ENCODE measurements at regions not wholly inside any gene's neighbourhood (a gene's known extent, or its start where the extent isn't known, plus 50 kb on each side); places are given as distances from the start of the nearest gene placed in this dataset.

- TF ChIP-seq GATA2 (IDR thresholded peaks at IDR 0.05; ENCODE audit: low read depth, low read length) (no peak), GATA3 (IDR thresholded peaks at IDR 0.05; ENCODE audit: low read depth, low read length) (no peak)
Observed at GRCh38 chr14:22391908-22392565, 197.0 kb downstream of the DAD1 start.

DNA sequence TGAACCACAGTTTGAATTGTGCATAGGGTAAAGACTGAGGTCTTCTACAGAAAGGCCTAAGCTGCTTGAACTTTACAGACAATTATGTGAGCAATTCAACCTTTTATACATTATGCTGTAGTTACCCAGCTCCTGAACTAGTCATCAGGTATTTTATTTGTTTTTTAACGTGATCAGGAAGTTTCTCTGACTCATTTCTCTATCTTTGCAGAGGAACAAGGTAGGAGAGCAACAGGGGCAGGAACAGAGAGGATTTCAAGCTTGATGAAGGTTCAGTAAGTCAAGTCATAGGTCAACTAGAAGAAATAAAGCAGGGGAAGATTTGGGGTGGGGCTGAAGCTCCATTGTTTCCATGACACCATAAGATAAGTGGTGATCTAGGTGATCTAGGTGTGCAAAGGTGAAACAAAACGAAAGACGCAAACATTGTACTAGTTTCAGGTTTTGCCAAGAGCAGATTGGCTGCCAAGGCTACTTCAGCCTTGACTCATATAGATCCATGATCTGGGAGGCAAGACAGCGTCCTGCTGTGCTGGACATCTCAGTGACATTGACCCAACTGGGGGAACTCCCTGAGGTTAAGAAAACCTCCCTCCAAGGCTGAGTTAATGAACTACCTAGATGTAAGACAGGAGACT is 198.1 kb downstream of the DAD1 start:
- TF ChIP-seq GATA2 (IDR thresholded peaks at IDR 0.05; ENCODE audit: low read depth, low read length) (no peak), GATA3 (IDR thresholded peaks at IDR 0.05; ENCODE audit: low read depth, low read length) (no peak)

- no peak for TF ChIP-seq GATA2 (IDR thresholded peaks at IDR 0.05; ENCODE audit: low read depth, low read length)
- no peak for TF ChIP-seq GATA3 (IDR thresholded peaks at IDR 0.05; ENCODE audit: low read depth, low read length)
Observed at GRCh38 chr14:22390195-22390594, 198.8 kb downstream of the DAD1 start.

DNA sequence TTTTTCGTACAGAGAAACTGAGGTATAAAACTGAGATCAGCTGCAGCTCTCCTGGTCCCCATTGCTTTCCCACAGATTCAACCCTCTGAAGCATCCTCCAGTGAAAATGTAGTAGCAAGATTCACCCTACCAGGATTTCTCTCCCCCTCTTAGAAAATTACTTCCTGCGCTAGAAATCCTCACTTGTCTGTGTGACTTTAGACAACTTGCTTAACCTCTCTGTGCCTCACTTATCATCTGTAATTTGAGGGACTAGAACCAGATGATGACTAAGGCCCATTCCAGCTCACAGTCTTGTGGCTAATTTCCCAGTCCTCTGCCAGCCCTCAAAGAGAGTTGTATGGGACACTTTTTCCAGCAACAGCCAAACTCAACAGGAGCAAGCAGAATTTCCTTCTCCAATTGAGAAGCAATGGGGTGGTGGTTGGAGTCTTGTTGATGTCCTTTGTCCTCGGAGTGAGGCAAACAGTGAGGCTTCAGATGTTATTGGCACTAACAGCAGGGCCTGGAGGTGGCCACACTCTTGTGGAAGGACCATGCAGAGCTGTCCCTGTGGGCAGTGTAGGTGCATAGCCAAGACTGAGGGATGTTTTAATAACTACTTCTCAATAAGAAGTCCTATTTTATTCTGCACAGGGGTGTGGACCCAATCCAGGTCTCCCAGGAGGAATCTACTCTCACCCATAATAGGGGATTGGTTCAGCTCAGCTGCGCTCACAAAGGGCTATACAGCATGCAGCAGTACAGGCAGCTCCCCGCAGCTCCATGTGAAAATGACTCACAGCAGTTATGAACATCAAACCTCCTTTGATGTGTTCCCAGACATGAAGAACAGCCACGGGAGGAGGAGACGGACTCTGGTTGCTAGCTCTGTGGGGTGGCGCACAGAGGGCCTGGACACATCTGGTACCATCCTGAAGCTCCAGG is 200.1 kb downstream of the DAD1 start:
- TF ChIP-seq GATA2 (IDR thresholded peaks at IDR 0.05; ENCODE audit: low read depth, low read length): no peak
- TF ChIP-seq GATA3 (IDR thresholded peaks at IDR 0.05; ENCODE audit: low read depth, low read length): no peak

DNA sequence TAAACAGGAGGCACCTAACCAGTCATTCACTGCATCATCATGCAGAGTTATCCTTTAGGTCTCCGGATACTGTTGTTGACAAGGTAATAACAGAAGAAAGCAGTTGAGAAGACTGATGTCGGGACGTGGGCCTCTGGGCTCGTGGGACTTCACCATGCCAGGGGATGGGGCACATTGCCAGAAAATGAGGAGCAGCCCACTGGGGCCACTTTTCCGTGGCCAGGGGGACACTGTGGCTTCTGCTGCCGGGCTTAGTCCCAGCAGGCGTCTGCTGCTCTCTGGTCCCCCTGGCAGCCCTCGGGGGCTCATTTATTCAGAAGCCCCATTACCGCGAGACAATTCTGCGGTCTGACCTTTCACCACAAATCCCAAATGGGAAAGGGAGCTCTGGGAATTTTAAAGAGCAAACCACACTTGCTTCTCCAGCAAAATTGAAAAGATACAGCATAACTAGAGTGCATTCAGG is 201.2 kb downstream of the DAD1 start:
- TF ChIP-seq GATA2 (IDR thresholded peaks at IDR 0.05; ENCODE audit: low read depth, low read length) (no peak), GATA3 (IDR thresholded peaks at IDR 0.05; ENCODE audit: low read depth, low read length) (no peak)

- no peak for TF ChIP-seq GATA2 (IDR thresholded peaks at IDR 0.05; ENCODE audit: low read depth, low read length)
Observed at GRCh38 chr14:22386924-22387775, 201.9 kb downstream of the DAD1 start.

GRCh38 chr14:22384974-22385526 is 204.0 kb downstream of the DAD1 start:
- TF ChIP-seq GATA3 (IDR thresholded peaks at IDR 0.05; ENCODE audit: low read depth, low read length) (no peak), GATA2 (IDR thresholded peaks at IDR 0.05; ENCODE audit: low read depth, low read length) (no peak)

DNA sequence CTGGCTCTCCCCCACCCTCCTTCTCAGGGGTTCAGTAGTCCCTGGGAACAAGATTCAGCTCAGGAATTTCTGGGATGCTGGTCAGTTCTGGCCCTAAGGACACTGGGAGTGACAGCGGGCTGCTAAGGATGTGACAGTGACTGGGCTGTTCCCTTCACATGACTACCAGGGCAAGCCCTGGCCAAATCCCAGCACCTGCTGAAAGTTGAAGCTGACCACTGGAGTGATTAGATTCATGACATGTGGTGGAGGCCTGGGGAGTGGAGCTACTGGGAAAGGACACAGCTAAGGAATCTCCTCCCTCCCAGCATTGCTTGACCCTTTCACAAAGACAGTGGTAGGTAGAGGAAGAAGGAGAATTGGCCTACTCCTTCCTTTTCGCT is 204.9 kb downstream of the DAD1 start:
- TF ChIP-seq GATA3 (IDR thresholded peaks at IDR 0.05; ENCODE audit: low read depth, low read length) (no peak), GATA2 (IDR thresholded peaks at IDR 0.05; ENCODE audit: low read depth, low read length) (no peak)

- TF ChIP-seq GATA2 (IDR thresholded peaks at IDR 0.05; ENCODE audit: low read depth, low read length): no peak
- no peak for TF ChIP-seq GATA3 (IDR thresholded peaks at IDR 0.05; ENCODE audit: low read depth, low read length)
Observed at GRCh38 chr14:22383515-22384166, 205.4 kb downstream of the DAD1 start.

DNA sequence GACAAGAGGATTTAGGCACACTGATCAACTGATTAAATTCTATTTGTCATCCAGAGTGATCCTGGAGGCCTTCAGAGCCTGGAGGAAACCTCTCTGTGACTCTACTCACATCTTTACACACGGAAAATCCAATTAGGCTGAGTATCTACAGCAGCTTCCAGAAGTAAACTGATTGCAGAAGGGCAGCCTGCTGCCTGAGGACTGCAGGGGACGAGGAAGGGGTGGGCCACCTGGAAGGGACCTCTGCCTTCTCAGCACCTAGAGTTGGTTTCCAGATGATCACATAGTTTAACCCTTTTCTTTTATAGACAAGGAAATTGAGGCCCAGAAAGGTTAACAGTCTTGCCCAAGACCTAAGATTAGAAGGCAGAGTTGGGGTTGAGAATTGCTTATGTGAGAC is 206.1 kb downstream of the DAD1 start:
- TF ChIP-seq GATA2 (IDR thresholded peaks at IDR 0.05; ENCODE audit: low read depth, low read length) (no peak), GATA3 (IDR thresholded peaks at IDR 0.05; ENCODE audit: low read depth, low read length) (no peak)

GRCh38 chr14:22382395-22382794 is 206.6 kb downstream of the DAD1 start:
- TF ChIP-seq GATA2 (IDR thresholded peaks at IDR 0.05; ENCODE audit: low read depth, low read length) (no peak), GATA3 (IDR thresholded peaks at IDR 0.05; ENCODE audit: low read depth, low read length) (no peak)

GRCh38 chr14:22381766-22382165 is 207.3 kb downstream of the DAD1 start:
- TF ChIP-seq GATA2 (IDR thresholded peaks at IDR 0.05; ENCODE audit: low read depth, low read length) (no peak), GATA3 (IDR thresholded peaks at IDR 0.05; ENCODE audit: low read depth, low read length) (no peak)

DNA sequence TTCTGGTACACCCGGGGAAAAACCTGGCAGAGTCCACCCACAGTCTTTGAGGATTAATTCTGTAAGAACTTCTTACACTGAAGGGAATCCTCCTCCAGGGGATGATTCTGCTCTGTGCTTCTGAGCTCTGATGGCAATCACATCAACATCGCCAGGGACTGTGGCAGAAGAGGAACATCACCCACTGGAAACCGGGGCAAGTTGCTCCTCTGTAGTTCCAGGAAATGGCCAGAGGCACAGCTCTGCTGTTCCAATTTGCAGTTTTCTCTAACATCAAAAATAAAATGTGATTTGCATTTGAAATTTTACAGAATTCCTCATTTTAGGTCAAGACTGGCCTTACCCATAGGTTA is 207.6 kb downstream of the DAD1 start:
- no peak for TF ChIP-seq GATA3 (IDR thresholded peaks at IDR 0.05; ENCODE audit: low read depth, low read length)
